Spleen (tissue), 11 donors: ENCODE measurements at regions not wholly inside any gene's neighbourhood (a gene's known extent, or its start where the extent isn't known, plus 50 kb on each side); places are given as distances from the start of the nearest gene placed in this dataset.
"Not testable (repeated sequence)": the region's sequence is repeated elsewhere in the genome, so short reads cannot be mapped to it uniquely, and the experiment has no call there.

Source experiments
- DNase-seq: peaks from one replicate; pipeline ENCODE4 v3.0.0-alpha.2; 2020
- H3K27ac ChIP-seq, 8 donors: fragments of 200-600 bp; sonication (generic) in 7 of 8; 1 replicate in 4 of 8; 2 replicates in 4 of 8; pipeline versions ENCODE4 v1.5.0 to v1.8.0; 2016 to 2021; ENCODE audit warnings: inconsistent platforms in 4 of 8, mild to moderate bottlenecking in 4 of 8, moderate library complexity in 1 of 8
- H3K27me3 ChIP-seq, 7 donors: fragments of 200-600 bp; sonication (generic) in 6 of 7; replicated peaks in 1 of 7; 1 replicate in 4 of 7; 2 replicates in 3 of 7; pipeline versions ENCODE4 v1.5.0 to v1.8.0; 2016 to 2021; ENCODE audit warnings: inconsistent platforms in 3 of 7, mild to moderate bottlenecking in 1 of 7
- H3K36me3 ChIP-seq, 6 donors: fragments of 200-600 bp; sonication (generic) in 5 of 6; 1 replicate in 4 of 6; 2 replicates in 2 of 6; pipeline versions ENCODE4 v1.5.0 to v1.8.0; 2016 to 2021; ENCODE audit warnings: inconsistent platforms in 2 of 6
- H3K4me1 ChIP-seq, 6 donors: fragments of 200-600 bp; sonication (generic) in 5 of 6; 1 replicate in 3 of 6; 2 replicates in 3 of 6; pipeline versions ENCODE4 v1.5.0 to v1.8.0; 2016 to 2021; ENCODE audit warnings: inconsistent platforms in 3 of 6
- H3K4me3 ChIP-seq, 8 donors: fragments of 200-600 bp; sonication (generic) in 7 of 8; 1 replicate in 4 of 8; 2 replicates in 4 of 8; pipeline versions ENCODE4 v1.5.0 to v1.8.0; 2016 to 2021; ENCODE audit warnings: inconsistent platforms in 4 of 8, mild to moderate bottlenecking in 4 of 8, moderate library complexity in 2 of 8
- H3K9me3 ChIP-seq, 8 donors: fragments of 200-600 bp; sonication (generic) in 7 of 8; 1 replicate in 4 of 8; 2 replicates in 4 of 8; pipeline versions ENCODE4 v1.5.0 to v1.8.0; 2016 to 2021; ENCODE audit warnings: inconsistent platforms in 4 of 8
- CTCF ChIP-seq, 11 experiments: fragments of 200-600 bp in 7 of 11; fragments of 450-650 bp in 4 of 11; sonication (generic) in 4 of 11; IDR thresholded peaks in 8 of 11; conservative IDR thresholded peaks in 3 of 11; 1 replicate in 7 of 11; 2 replicates in 4 of 11; pipeline versions ENCODE4 v1.4.0 to v1.8.0; 2016 to 2021; ENCODE audit warnings: antibody characterized with exemption in 11 of 11, inconsistent platforms in 4 of 11, mild to moderate bottlenecking in 1 of 11
- POLR2A ChIP-seq, 3 donors: fragments of 450-650 bp; IDR thresholded peaks; one replicate each; pipeline ENCODE4 v1.5.1; 2017; ENCODE audit warnings: antibody characterized with exemption in 3 of 3, mild to moderate bottlenecking in 1 of 3
- POLR2AphosphoS5 ChIP-seq, 3 donors: sonication (generic); formaldehyde crosslinking; IDR thresholded peaks; one replicate each; pipeline ENCODE4 v1.5.1; 2017; ENCODE audit warnings: antibody characterized with exemption in 3 of 3
- WGBS, 5 donors: extraction: QIAGEN DNeasy Blood & Tissue Kit in 3 of 5; methylation state at CpG; one replicate each; pipeline versions ENCODE4 v1.1.5 to v1.1.7; 2013 to 2018; 5-methylcytosine and 5-hydroxymethylcytosine counted together
- intact Hi-C: fragments of 100-400 bp; cut with DNase I; formaldehyde crosslinking; loops from one replicate; pipeline ENCODE4 v1.15.0; 2023; ENCODE audit warnings: low total_unique reads
- donor health status: healthy with polysubstance abuse.
- donor health status: DM: no; HTN: no; CAD: no; lungs with moderate emphysema.
- donor health status: DM: no; HTN: no; CAD: no.
- donor health status: Bipolar disorder and iron deficiency.
- donor health status: healthy.
- donor health status: DM: no; HTN: no; CAD: no.
- donor health status: DM: yes; HTN: yes; CAD: no.

GRCh38 chr7:25600262-25600920, 372.1 kb upstream of the NPVF start:
- TF ChIP-seq POLR2A (IDR thresholded peaks at IDR 0.05): no peak
- H3K36me3 ChIP-seq: no peaks in the 10 kb centered on the region
- peaks cover 0 to 7% (median 0%) of the 10 kb centered on the region in 7 donors for H3K27me3 ChIP-seq
- DNase-seq: no peak
- H3K4me3 ChIP-seq: no peak overlapping the region
- intact Hi-C loops: no loop called here
- peaks cover 0 to 4% (median 0%) of the 10 kb centered on the region in 8 donors for H3K9me3 ChIP-seq
- no peak overlapping the region for H3K27ac ChIP-seq
- H3K4me1 ChIP-seq: peaks cover 0 to 14% (median 2%) of the 10 kb centered on the region in 6 donors
- 75 to 91% (median 79%) methylated on average over 3 of the region's 3 CpGs for WGBS, 5 donors

GRCh38 chr7:25602730-25603426, 374.6 kb upstream of the NPVF start:
- Histone ChIP-seq H3K27ac (peak overlapping the region in 4 of 8 donors; percentile 38 to 63 (median 52)), H3K4me3 (peak overlapping the region in 5 of 8 donors; percentile 17 to 63 (median 29))

DNA sequence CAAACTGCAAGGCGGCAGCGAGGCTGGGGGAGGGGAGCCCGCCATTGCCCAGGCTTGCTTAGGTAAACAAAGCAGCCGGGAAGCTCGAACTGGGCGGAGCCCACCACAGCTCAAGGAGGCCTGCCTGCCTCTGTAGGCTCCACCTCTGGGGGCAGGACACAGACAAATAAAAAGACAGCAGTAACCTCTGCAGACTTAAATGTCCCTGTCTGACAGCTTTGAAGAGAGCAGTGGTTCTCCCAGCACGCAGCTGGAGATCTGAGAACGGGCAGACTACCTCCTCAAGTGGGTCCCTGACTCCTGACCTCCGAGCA, 375.1 kb upstream of the NPVF start:
- TF ChIP-seq CTCF (IDR thresholded peaks at IDR 0.05 in 8 of 11, conservative IDR thresholded peaks at IDR 0.05 in 3 of 11): peak in 1 of 11 experiments; percentile 9
- peak overlapping the region in 5 of 8 donors; percentile 17 to 63 (median 29) for H3K4me3 ChIP-seq

More at GRCh38 chr7:25602730-25603426, 374.6 kb upstream of the NPVF start:
- H3K4me1 ChIP-seq: peaks cover 0 to 14% (median 2%) of the 10 kb centered on the region in 6 donors
- H3K9me3 ChIP-seq, H3K36me3 ChIP-seq, H3K27me3 ChIP-seq, intact Hi-C loops, DNase-seq: not testable (repeated sequence)
- TF ChIP-seq POLR2AphosphoS5 (IDR thresholded peaks at IDR 0.05): peak in 1 of 3 donors; percentile 22
- WGBS, 5 donors: 5 to 14% (median 11%) methylated on average over 14 to 28 of the region's 30 CpGs

DNA sequence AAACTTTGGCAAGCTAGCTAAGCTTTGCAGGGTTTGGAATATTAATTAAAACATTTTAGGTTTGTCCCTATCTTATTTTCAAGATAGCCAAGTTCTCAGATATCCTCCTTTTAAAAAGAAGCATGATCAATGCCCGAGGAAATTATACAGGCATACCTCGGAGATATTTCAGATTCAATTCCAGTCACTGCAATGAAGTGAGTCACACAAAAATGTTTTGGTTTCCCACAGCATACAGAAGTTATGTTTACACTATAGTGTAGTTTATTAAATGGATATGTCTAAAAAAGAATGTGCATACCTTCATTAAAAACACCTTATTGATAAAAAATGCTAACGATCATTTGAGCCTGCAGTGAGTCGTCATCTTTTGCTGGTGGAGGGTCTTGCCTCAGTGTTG, 382.9 kb upstream of the NPVF start:
- Histone ChIP-seq H3K4me3 (no peak overlapping the region), H3K9me3 (peaks cover 0 to 21% (median 14%) of the 10 kb centered on the region in 8 donors), H3K27ac (no peak overlapping the region), H3K27me3 (no peaks in the 10 kb centered on the region), H3K4me1 (peaks cover 7 to 27% (median 19%) of the 10 kb centered on the region in 6 donors), H3K36me3 (no peaks in the 10 kb centered on the region)
- WGBS, 5 donors: 78 to 95% (median 84%) methylated on average over 4 of the region's 4 CpGs
- no peak for DNase-seq
- intact Hi-C loops: no loop called here
- TF ChIP-seq CTCF (IDR thresholded peaks at IDR 0.05 in 8 of 11, conservative IDR thresholded peaks at IDR 0.05 in 3 of 11) (no peak), POLR2A (IDR thresholded peaks at IDR 0.05) (no peak), POLR2AphosphoS5 (IDR thresholded peaks at IDR 0.05) (no peak)

More for the DNA sequence above, 375.1 kb upstream of the NPVF start:
- peak overlapping the region in 4 of 8 donors; percentile 38 to 63 (median 52) for H3K27ac ChIP-seq
- H3K27me3 ChIP-seq, H3K36me3 ChIP-seq, intact Hi-C loops, H3K4me1 ChIP-seq, DNase-seq, H3K9me3 ChIP-seq: not testable (repeated sequence)
- WGBS, 5 donors: 29 to 35% methylated on average over 1 to 2 of the region's 9 CpGs; no CpG with 5 or more reads in 3 of the 5 donors

- TF ChIP-seq POLR2AphosphoS5 (IDR thresholded peaks at IDR 0.05): no peak
- TF ChIP-seq CTCF (IDR thresholded peaks at IDR 0.05 in 8 of 11, conservative IDR thresholded peaks at IDR 0.05 in 3 of 11): no peak
- TF ChIP-seq POLR2A (IDR thresholded peaks at IDR 0.05): no peak
- Histone ChIP-seq H3K9me3 (peaks cover 0 to 21% (median 14%) of the 10 kb centered on the region in 8 donors), H3K36me3 (no peaks in the 10 kb centered on the region), H3K4me3 (no peak overlapping the region), H3K27me3 (no peaks in the 10 kb centered on the region), H3K4me1 (peaks cover 14 to 54% (median 40%) of the 10 kb centered on the region in 6 donors), H3K27ac (peak overlapping the region in 2 of 8 donors; percentile 19 to 54)
- WGBS, 5 donors: 43 to 86% (median 82%) methylated on average over 4 of the region's 4 CpGs
- intact Hi-C loops: no loop called here
- no peak for DNase-seq
Measured at GRCh38 chr7:25613912-25614311, 385.6 kb upstream of the NPVF start.
